B cell (primary cell): ENCODE measurements at regions not wholly inside any gene's neighbourhood (a gene's known extent, or its start where the extent isn't known, plus 50 kb on each side); places are given as distances from the start of the nearest gene placed in this dataset.
"Not testable (repeated sequence)": the region's sequence is repeated elsewhere in the genome, so short reads cannot be mapped to it uniquely, and the experiment has no call there.

Source experiments
- ATAC-seq: fragments of 200-7000 bp; cut with Tn5 transposase; one replicate; pipeline ENCODE4 v1.10.0; 2021; ENCODE audit warnings: low read depth, mild to moderate bottlenecking, moderate number of reproducible peaks, moderate library complexity
- CTCF ChIA-PET: fragments of 350-600 bp; sonication (Branson Sonifier 250); formaldehyde crosslinking; loops from one replicate; lab custom pipeline; 2021; ENCODE audit warnings: antibody characterized with exemption, inconsistent platforms; lab: Charles Lee
- POLR2A ChIA-PET: fragments of 350-600 bp; sonication (Branson Sonifier 250); formaldehyde crosslinking; loops from one replicate; lab custom pipeline; 2021; ENCODE audit warnings: antibody characterized with exemption; lab: Charles Lee
- DNase-seq: peaks from one replicate; pipeline ENCODE4 v3.0.0; 2013
- H2AFZ ChIP-seq: 2 replicates; pipeline ENCODE4 v1.6.1; 2012; ENCODE audit warnings: mild to moderate bottlenecking, low read depth, low read length; ENCODE audit not compliant: insufficient read depth, poor library complexity, severe bottlenecking
- H3K27ac ChIP-seq, 2 donors: 1 replicate in 1 of 2; 2 replicates in 1 of 2; pipeline ENCODE4 v1.5.1; 2012 to 2013; ENCODE audit warnings: low read length in 2 of 2, mild to moderate bottlenecking in 2 of 2, moderate library complexity in 1 of 2
- H3K27me3 ChIP-seq, 4 experiments: fragments of 200-600 bp in 1 of 4; sonication (generic) in 1 of 4; replicated peaks in 1 of 4; 1 replicate in 2 of 4; 2 replicates in 2 of 4; pipeline versions ENCODE4 v1.6.1 to v1.7.0; 2013 to 2016; ENCODE audit warnings: low read length in 3 of 4, mild to moderate bottlenecking in 2 of 4, mixed read lengths in 1 of 4, moderate library complexity in 1 of 4; ENCODE audit not compliant: insufficient read depth in 4 of 4, control insufficient read depth in 3 of 4; ENCODE audit errors: control extremely low read depth in 1 of 4
- H3K36me3 ChIP-seq, 2 experiments: replicated peaks in 1 of 2; 1 replicate in 1 of 2; 2 replicates in 1 of 2; pipeline versions ENCODE4 v1.6.1 to v1.7.1; 2013; ENCODE audit warnings: low read length in 1 of 2; ENCODE audit not compliant: insufficient read depth in 2 of 2, control insufficient read depth in 1 of 2; ENCODE audit errors: control extremely low read depth in 1 of 2, extremely low read depth in 1 of 2
- H3K4me1 ChIP-seq, 2 donors: fragments of 200-600 bp in 1 of 2; sonication (generic) in 1 of 2; 1 replicate in 1 of 2; 2 replicates in 1 of 2; pipeline versions ENCODE4 v1.5.1 to v1.6.1; 2013 to 2017; ENCODE audit warnings: low read length in 2 of 2; ENCODE audit not compliant: control insufficient read depth in 2 of 2, insufficient read depth in 2 of 2
- H3K4me2 ChIP-seq: replicated peaks from 2 replicates; pipeline ENCODE3; 2012; ENCODE audit warnings: mild to moderate bottlenecking, low read depth, low read length; ENCODE audit not compliant: poor library complexity, severe bottlenecking
- H3K4me3 ChIP-seq, 5 experiments: fragments of 200-600 bp in 1 of 5; sonication (generic) in 1 of 5; 1 replicate in 3 of 5; 2 replicates in 2 of 5; pipeline versions ENCODE4 v1.5.1 to v1.7.0; 2011 to 2016; ENCODE audit warnings: low read length in 4 of 5, mild to moderate bottlenecking in 4 of 5, low read depth in 2 of 5, control low read depth in 1 of 5, moderate library complexity in 1 of 5; ENCODE audit not compliant: insufficient read depth in 1 of 5; ENCODE audit errors: control extremely low read depth in 1 of 5, extremely low read depth in 1 of 5
- H3K79me2 ChIP-seq: fragments of 200-600 bp; sonication (generic); one replicate; pipeline ENCODE4 v1.6.0; 2016; ENCODE audit warnings: low read length; ENCODE audit not compliant: control insufficient read depth, insufficient read depth
- H3K9ac ChIP-seq: fragments of 200-600 bp; sonication (generic); 2 replicates; pipeline ENCODE4 v1.6.1; 2017; ENCODE audit warnings: mild to moderate bottlenecking, low read length, moderate library complexity
- H3K9me3 ChIP-seq, 3 donors: one replicate each; pipeline versions ENCODE4 v1.6.1 to v1.7.1; 2013; ENCODE audit warnings: low read length in 2 of 3; ENCODE audit not compliant: control insufficient read depth in 2 of 3, insufficient read depth in 1 of 3; ENCODE audit errors: control extremely low read depth in 1 of 3
- H4K20me1 ChIP-seq: 2 replicates; pipeline ENCODE4 v1.6.0; 2012; ENCODE audit warnings: mild to moderate bottlenecking, low read length; ENCODE audit not compliant: insufficient read depth, control insufficient read depth, poor library complexity, severe bottlenecking
- H3K27ac Mint-ChIP-seq: one replicate; pipeline ENCODE4 v1.8.0; 2021; ENCODE audit warnings: mixed read lengths
- H3K27me3 Mint-ChIP-seq: one replicate; pipeline ENCODE4 v1.8.0; 2021; ENCODE audit warnings: mixed read lengths
- H3K4me1 Mint-ChIP-seq: one replicate; pipeline ENCODE4 v1.8.0; 2021; ENCODE audit warnings: mixed read lengths
- H3K4me3 Mint-ChIP-seq: one replicate; pipeline ENCODE4 v1.8.0; 2021; ENCODE audit warnings: mixed read lengths
- H3K9me3 Mint-ChIP-seq: one replicate; pipeline ENCODE4 v1.8.0; 2022; ENCODE audit warnings: mixed read lengths; ENCODE audit not compliant: insufficient read depth
- EZH2 ChIP-seq: IDR thresholded peaks from 2 replicates; pipeline ENCODE4 v1.6.1; 2012; ENCODE audit warnings: borderline replicate concordance, low read depth, mild to moderate bottlenecking, moderate library complexity, low read length; ENCODE audit not compliant: insufficient read depth, poor library complexity, severe bottlenecking
- WGBS: methylation state at CpG from one replicate; pipeline ENCODE4 v1.1.5; 2013; ENCODE audit warnings: missing lambda C conversion rate; ENCODE audit not compliant: insufficient coverage; 5-methylcytosine and 5-hydroxymethylcytosine counted together
- intact Hi-C: fragments of 100-400 bp; cut with micrococcal nuclease; formaldehyde crosslinking; loops from one replicate; pipeline ENCODE4 v1.10.0; 2022
- TF ChIP-seq, protein P1 (sequence below): fragments of 200-600 bp; IDR thresholded peaks from one replicate; pipeline ENCODE4 v1.8.0; 2022; ENCODE audit warnings: antibody characterized with exemption, mild to moderate bottlenecking

DNA sequence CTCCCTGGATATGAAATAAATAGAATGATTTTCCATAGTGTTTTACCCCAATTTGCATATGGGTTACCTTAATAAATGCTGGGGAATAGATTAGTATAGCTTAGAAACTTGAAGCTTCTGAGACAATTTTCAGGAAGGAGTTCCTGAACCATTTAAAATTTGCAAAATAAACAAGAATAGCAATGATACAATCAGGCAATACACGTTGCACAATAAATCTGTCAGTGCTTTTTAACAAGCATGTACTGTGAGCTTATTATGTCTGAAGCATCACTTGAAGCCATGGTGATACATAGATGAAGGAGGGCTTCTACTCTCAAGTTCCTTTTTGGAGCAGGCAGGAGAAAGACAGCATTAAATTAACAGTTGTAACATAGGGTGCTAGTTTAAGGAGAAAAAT, 84.2 kb upstream of the WDFY3 start:
- intact Hi-C loops = no loop called here
- Histone ChIP-seq H3K27ac (no peak overlapping the region), H3K9ac (no peak overlapping the region), H3K4me3 (no peak overlapping the region), H2AFZ (no peak overlapping the region), H3K79me2 (no peaks in the 10 kb centered on the region), H3K36me3 (no peaks in the 10 kb centered on the region), H3K9me3 (no peaks in the 10 kb centered on the region), H4K20me1 (no peaks in the 10 kb centered on the region), H3K27me3 (peaks cover 0 to 4% (median 0%) of the 10 kb centered on the region in 4 experiments), H3K4me2 (no peak overlapping the region), H3K4me1 (no peaks in the 10 kb centered on the region)
- no peak for TF ChIP-seq EZH2
- TF ChIP-seq, protein P1, sequence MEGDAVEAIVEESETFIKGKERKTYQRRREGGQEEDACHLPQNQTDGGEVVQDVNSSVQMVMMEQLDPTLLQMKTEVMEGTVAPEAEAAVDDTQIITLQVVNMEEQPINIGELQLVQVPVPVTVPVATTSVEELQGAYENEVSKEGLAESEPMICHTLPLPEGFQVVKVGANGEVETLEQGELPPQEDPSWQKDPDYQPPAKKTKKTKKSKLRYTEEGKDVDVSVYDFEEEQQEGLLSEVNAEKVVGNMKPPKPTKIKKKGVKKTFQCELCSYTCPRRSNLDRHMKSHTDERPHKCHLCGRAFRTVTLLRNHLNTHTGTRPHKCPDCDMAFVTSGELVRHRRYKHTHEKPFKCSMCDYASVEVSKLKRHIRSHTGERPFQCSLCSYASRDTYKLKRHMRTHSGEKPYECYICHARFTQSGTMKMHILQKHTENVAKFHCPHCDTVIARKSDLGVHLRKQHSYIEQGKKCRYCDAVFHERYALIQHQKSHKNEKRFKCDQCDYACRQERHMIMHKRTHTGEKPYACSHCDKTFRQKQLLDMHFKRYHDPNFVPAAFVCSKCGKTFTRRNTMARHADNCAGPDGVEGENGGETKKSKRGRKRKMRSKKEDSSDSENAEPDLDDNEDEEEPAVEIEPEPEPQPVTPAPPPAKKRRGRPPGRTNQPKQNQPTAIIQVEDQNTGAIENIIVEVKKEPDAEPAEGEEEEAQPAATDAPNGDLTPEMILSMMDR = no peak
- ATAC-seq (no peak), DNase-seq (no peak)
- ChIA-PET POLR2A (no interaction called here), CTCF (no interaction called here)
- Mint-ChIP-seq H3K27me3 (peaks cover 10% of the 10 kb centered on the region), H3K4me1 (no peaks in the 10 kb centered on the region), H3K27ac (no peak overlapping the region), H3K9me3 (peaks cover 3% of the 10 kb centered on the region), H3K4me3 (no peak overlapping the region)
- 50% methylated on average over 1 of the region's 1 CpG for WGBS

GRCh38 chr4:85051526-85051925, 85.0 kb upstream of the WDFY3 start:
- 36% methylated on average over 1 of the region's 2 CpGs for WGBS
- no peak overlapping the region for H3K27ac Mint-ChIP-seq
- Histone ChIP-seq H3K4me1 (no peaks in the 10 kb centered on the region), H3K9me3 (no peaks in the 10 kb centered on the region), H3K4me2 (no peak overlapping the region), H2AFZ (no peak overlapping the region), H3K9ac (no peak overlapping the region), H3K36me3 (no peaks in the 10 kb centered on the region), H3K79me2 (no peaks in the 10 kb centered on the region), H3K27ac (no peak overlapping the region), H4K20me1 (no peaks in the 10 kb centered on the region), H3K4me3 (no peak overlapping the region), H3K27me3 (peaks cover 0 to 4% (median 0%) of the 10 kb centered on the region in 4 experiments)
- H3K27me3 Mint-ChIP-seq = peaks cover 5% of the 10 kb centered on the region
- H3K4me3 Mint-ChIP-seq = no peak overlapping the region
- no peaks in the 10 kb centered on the region for H3K4me1 Mint-ChIP-seq
- POLR2A ChIA-PET = no interaction called here
- intact Hi-C loops = no loop called here
- DNase-seq (no peak), ATAC-seq (no peak)
- no peak for TF ChIP-seq EZH2
- TF ChIP-seq, protein P1 = no peak
- H3K9me3 Mint-ChIP-seq = peaks cover 3% of the 10 kb centered on the region
- CTCF ChIA-PET = no interaction called here

- H3K27ac Mint-ChIP-seq, H3K9me3 Mint-ChIP-seq, intact Hi-C loops, H2AFZ ChIP-seq, H4K20me1 ChIP-seq, H3K27ac ChIP-seq, DNase-seq, ATAC-seq, H3K4me1 Mint-ChIP-seq, CTCF ChIA-PET, H3K4me1 ChIP-seq, H3K9me3 ChIP-seq, H3K4me2 ChIP-seq, H3K4me3 ChIP-seq, H3K4me3 Mint-ChIP-seq, POLR2A ChIA-PET, H3K27me3 ChIP-seq, H3K79me2 ChIP-seq, H3K9ac ChIP-seq, H3K36me3 ChIP-seq: not testable (repeated sequence)
- WGBS = 78% methylated on average over 2 of the region's 3 CpGs
- peaks cover 13% of the 10 kb centered on the region for H3K27me3 Mint-ChIP-seq
Measured at GRCh38 chr4:85054925-85055324, 88.4 kb upstream of the WDFY3 start.
